ENCODE measurements at regions not wholly inside any gene's neighbourhood (a gene's known extent, or its start where the extent isn't known, plus 50 kb on each side); places are given as distances from the start of the nearest gene placed in this dataset.

GRCh38 chr7:112596260-112596659 lies 115.5 kb downstream of the LSMEM1 start:
- TF ChIP-seq YY1 (IDR thresholded peaks at IDR 0.05; ENCODE audit: low read depth), result no peak
- TF ChIP-seq CEBPB (IDR thresholded peaks at IDR 0.05), result no peak
- TF ChIP-seq USF1 (IDR thresholded peaks at IDR 0.05), result no peak
- no peak for TF ChIP-seq TAF1 (IDR thresholded peaks at IDR 0.05; ENCODE audit: low read depth)
- no peak for TF ChIP-seq EP300 (IDR thresholded peaks at IDR 0.05; ENCODE audit: borderline replicate concordance)
- TF ChIP-seq NFIC (IDR thresholded peaks at IDR 0.05), result no peak
- TF ChIP-seq ZBTB7A (IDR thresholded peaks at IDR 0.05; ENCODE audit: low read depth), result no peak
- TF ChIP-seq, protein P1, sequence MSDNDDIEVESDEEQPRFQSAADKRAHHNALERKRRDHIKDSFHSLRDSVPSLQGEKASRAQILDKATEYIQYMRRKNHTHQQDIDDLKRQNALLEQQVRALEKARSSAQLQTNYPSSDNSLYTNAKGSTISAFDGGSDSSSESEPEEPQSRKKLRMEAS (IDR thresholded peaks at IDR 0.05), result no peak

GRCh38 chr7:112596981-112597380 lies 116.2 kb downstream of the LSMEM1 start:
- TF ChIP-seq REST (IDR thresholded peaks at IDR 0.05; ENCODE audit: low read depth) (no peak), CREB1 (IDR thresholded peaks at IDR 0.05; ENCODE audit: low read depth) (no peak), EGR1 (IDR thresholded peaks at IDR 0.05) (no peak), USF1 (IDR thresholded peaks at IDR 0.05) (no peak), EP300 (IDR thresholded peaks at IDR 0.05; ENCODE audit: borderline replicate concordance) (no peak), YY1 (IDR thresholded peaks at IDR 0.05; ENCODE audit: low read depth) (no peak), TCF12 (IDR thresholded peaks at IDR 0.05; ENCODE audit: low read depth) (no peak), TEAD4 (IDR thresholded peaks at IDR 0.05) (no peak)
- TF ChIP-seq, protein P1 (IDR thresholded peaks at IDR 0.05), result no peak

GRCh38 chr7:112603673-112604072 lies 122.9 kb downstream of the LSMEM1 start:
- TF ChIP-seq NFIC (IDR thresholded peaks at IDR 0.05) (no peak), RAD21 (IDR thresholded peaks at IDR 0.05; ENCODE audit: low read depth) (no peak), FOXM1 (IDR thresholded peaks at IDR 0.05; ENCODE audit: borderline replicate concordance, low read depth) (no peak), TCF12 (IDR thresholded peaks at IDR 0.05; ENCODE audit: low read depth) (no peak), CREB1 (IDR thresholded peaks at IDR 0.05; ENCODE audit: low read depth) (no peak), ZBTB7A (IDR thresholded peaks at IDR 0.05; ENCODE audit: low read depth) (no peak), EP300 (IDR thresholded peaks at IDR 0.05; ENCODE audit: borderline replicate concordance) (no peak), TEAD4 (IDR thresholded peaks at IDR 0.05) (no peak), USF1 (IDR thresholded peaks at IDR 0.05) (no peak)
- TF ChIP-seq, protein P1 (IDR thresholded peaks at IDR 0.05), result no peak

- no peak for TF ChIP-seq NFIC (IDR thresholded peaks at IDR 0.05)
- no peak for TF ChIP-seq ZBTB7A (IDR thresholded peaks at IDR 0.05; ENCODE audit: low read depth)
- TF ChIP-seq REST (IDR thresholded peaks at IDR 0.05; ENCODE audit: low read depth), result no peak
- TF ChIP-seq TEAD4 (IDR thresholded peaks at IDR 0.05), result no peak
- TF ChIP-seq, protein P1 (IDR thresholded peaks at IDR 0.05), result no peak
- no peak for TF ChIP-seq EGR1 (IDR thresholded peaks at IDR 0.05)
- no peak for TF ChIP-seq FOXM1 (IDR thresholded peaks at IDR 0.05; ENCODE audit: borderline replicate concordance, low read depth)
- TF ChIP-seq TAF1 (IDR thresholded peaks at IDR 0.05; ENCODE audit: low read depth), result no peak
- no peak for TF ChIP-seq EP300 (IDR thresholded peaks at IDR 0.05; ENCODE audit: borderline replicate concordance)
- no peak for TF ChIP-seq RAD21 (IDR thresholded peaks at IDR 0.05; ENCODE audit: low read depth)
- TF ChIP-seq TCF12 (IDR thresholded peaks at IDR 0.05; ENCODE audit: low read depth), result no peak
- TF ChIP-seq CEBPB (IDR thresholded peaks at IDR 0.05), result no peak
- no peak for TF ChIP-seq CREB1 (IDR thresholded peaks at IDR 0.05; ENCODE audit: low read depth)
- TF ChIP-seq YY1 (IDR thresholded peaks at IDR 0.05; ENCODE audit: low read depth), result no peak
- TF ChIP-seq USF1 (IDR thresholded peaks at IDR 0.05), result no peak
Observed at GRCh38 chr7:112610636-112611035, 129.8 kb downstream of the LSMEM1 start.

DNA sequence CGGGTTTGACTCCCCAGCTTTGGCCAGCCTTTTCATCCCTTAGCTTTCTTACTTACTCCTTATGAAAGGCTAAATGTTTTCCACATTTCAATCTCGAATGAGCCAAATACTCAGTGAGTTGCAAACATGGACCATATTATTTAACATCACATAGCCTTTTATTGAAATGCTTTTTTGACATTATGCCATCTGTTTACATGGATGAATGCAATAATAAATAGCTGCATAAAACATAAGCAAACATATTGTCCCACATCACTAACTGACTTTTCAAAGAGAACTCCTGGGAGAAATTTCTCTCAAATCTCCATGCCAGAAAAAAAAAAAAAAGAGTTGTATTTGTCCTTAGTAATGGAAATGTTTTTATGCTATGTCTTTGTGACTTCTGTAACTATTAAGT lies 134.9 kb downstream of the LSMEM1 start:
- TF ChIP-seq EGR1 (IDR thresholded peaks at IDR 0.05) (no peak), REST (IDR thresholded peaks at IDR 0.05; ENCODE audit: low read depth) (no peak), FOXM1 (IDR thresholded peaks at IDR 0.05; ENCODE audit: borderline replicate concordance, low read depth) (no peak), CREB1 (IDR thresholded peaks at IDR 0.05; ENCODE audit: low read depth) (no peak)

All from Ishikawa (cell line).